ENCODE measurements at regions not wholly inside any gene's neighbourhood (a gene's known extent, or its start where the extent isn't known, plus 50 kb on each side); places are given as distances from the start of the nearest gene placed in this dataset.
"Not testable (repeated sequence)": the region's sequence is repeated elsewhere in the genome, so short reads cannot be mapped to it uniquely, and the experiment has no call there.

DNA sequence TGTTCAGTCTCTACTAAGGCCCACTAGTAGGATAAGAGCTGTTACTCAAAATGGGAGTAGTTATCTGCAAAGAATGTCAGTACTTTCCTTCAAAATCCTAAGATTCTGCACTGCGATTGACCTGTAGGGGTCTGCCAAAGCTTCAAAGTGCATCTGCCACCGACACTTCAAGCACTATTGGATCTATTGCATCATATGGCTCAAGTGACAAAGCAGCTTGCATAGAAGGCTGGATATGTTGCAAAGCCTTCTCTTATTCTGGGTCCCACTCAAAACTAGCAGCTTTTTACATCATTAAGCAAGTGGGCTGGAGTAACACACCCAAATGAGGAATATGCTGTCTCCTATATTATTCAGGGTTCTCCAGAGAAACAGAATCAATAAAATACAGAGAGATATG is 115.4 kb upstream of the EMCN start:
- no peak for DNase-seq (ENCODE audit: low read depth)

DNA sequence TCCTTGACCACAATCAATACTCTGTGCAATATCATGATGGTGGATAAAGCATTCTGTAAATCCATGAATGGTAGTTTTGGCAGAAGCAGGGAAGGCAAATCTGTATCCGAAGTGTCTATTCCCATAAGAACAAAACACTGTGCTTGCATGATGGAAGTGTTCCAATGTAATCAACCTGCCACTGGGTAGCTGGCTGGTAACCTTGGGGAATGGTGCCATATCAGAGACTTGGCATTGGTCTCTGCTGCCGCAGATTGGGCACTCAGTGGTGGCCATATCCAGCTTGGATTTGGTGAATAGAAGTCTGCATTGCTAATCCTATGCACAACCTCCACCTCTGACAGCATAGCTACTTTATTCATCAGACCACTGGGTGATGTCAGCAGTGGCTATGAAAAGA is 114.3 kb upstream of the EMCN start:
- DNase-seq (ENCODE audit: low read depth), result no peak

DNA sequence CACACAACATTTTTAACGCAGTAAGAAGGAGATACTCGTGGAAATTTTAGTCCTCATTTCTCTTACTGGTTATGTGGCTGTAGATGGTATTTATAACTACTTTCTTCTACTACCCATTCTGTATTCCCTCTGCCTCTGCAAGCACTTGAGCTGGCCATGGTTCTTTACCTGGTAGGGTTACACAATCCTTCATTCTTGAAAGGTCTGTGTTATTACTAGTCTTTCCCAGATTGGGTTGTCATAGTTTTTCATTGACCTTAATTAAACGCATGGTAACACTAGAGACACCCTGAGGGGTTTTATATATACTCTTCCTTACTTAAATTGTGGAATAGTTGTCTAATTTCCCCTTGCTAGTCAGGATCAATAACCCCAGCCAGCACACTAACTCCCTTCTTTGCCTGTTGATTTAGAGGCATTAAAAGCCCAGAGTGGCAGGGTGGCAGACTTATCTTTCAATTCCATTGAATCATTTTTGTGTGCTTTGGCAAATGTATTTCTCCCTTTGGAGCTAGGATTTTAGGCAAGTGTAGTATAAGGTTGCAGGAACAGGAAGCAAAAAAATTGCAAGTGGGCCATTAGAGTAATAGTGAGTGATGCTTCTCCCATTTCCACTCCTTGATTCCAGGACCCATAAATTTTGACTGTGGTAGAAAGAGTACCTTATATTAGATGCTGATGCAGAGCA is 113.6 kb upstream of the EMCN start:
- no peak for DNase-seq (ENCODE audit: low read depth)

DNA sequence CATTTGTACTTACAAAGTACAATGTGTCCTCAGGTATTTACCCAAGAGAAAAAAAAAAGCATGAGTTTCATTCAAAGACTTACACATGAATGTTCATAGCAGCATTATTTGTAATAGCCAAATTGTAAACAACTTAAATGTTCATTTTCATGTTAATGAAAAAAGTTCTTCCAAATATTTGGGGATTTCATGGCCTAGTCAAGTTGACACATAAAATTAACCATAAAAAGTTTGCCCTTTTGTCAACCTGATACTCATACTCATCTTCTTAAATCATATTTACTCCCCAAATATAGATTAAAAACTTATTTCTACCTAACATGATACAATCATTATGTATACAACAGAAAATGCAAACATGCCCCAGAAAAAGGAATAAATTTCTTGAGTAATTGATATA is 112.5 kb upstream of the EMCN start:
- DNase-seq (ENCODE audit: low read depth), result no peak

DNA sequence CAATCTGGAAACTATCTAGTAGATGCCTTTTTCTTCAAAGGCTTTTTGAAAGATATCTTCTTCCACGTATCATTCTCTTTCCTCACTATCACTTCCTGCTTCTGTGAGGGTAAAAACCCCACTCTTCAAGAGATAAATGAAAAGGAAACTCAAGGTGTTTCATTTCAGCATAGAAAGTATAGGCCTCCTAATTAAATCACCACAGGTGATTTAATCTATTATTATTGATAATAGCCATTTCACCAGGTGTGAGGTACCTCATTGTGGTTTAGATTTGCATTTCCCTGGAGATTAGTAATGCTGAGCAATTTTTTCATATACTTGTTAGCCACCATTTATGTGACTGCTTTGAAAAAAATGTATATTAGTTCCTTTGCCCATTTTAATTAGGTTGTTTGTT is 92.0 kb upstream of the EMCN start:
- no peak for DNase-seq (ENCODE audit: low read depth)

DNA sequence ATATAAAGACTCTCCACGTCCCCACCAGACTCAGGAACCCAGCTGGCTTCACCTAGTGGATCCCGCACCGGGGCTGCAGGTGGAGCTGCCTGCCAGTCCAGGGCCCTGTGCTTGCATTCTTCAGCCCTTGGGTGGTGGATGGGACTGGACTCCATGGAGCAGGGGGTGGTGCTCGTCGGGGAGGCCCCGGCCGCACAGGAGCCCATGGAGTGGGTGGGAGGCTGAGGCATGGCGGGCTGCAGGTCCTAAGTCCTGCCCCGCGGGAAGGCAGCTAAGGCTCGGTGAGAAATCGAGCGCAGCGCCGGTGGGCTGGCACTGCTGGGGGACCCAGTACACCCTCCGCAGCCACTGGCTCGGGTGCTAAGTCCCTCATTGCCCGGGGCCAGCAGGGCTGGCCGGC is 90.8 kb upstream of the EMCN start:
- DNase-seq (ENCODE audit: low read depth), result not testable (repeated sequence)

DNA sequence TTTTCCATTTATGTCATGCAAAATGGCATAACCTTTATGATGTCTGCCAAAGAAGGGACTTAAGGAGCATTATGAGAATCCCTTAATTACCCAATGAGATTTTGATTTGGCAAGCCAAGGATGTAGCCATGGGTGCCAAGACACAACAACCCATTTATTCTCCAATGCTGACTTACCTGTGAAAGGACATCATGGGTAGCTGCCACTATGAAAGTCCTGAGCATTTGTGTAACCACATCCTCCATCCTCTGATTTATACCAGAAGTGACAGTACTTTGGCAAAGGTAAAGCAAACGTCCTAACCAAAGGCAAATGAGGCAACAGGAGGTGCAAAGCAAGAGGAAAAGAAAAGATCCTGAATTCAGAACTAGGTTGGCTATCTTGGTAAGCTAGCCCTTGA is 87.3 kb upstream of the EMCN start:
- DNase-seq (ENCODE audit: low read depth), result no peak

DNA sequence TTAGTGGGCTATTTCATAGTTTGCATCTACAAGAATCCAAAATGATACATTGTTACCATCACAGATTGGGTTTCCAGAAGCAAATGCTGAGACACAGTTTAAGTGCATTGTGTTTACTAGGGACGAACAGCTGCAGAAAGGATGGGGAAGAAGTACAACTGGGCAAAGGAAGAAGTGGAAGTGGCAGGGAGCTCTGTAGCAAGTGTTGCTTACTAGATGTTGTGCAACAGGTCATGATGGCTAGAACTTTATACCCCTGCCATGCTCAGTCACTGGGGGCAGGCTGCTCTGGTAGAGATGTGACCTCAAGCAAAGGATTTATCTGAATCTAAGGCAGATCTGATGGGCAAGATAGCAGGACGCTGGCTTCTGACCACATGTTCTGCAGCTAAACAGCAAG is 76.1 kb upstream of the EMCN start:
- DNase-seq (ENCODE audit: low read depth), result no peak

DNA sequence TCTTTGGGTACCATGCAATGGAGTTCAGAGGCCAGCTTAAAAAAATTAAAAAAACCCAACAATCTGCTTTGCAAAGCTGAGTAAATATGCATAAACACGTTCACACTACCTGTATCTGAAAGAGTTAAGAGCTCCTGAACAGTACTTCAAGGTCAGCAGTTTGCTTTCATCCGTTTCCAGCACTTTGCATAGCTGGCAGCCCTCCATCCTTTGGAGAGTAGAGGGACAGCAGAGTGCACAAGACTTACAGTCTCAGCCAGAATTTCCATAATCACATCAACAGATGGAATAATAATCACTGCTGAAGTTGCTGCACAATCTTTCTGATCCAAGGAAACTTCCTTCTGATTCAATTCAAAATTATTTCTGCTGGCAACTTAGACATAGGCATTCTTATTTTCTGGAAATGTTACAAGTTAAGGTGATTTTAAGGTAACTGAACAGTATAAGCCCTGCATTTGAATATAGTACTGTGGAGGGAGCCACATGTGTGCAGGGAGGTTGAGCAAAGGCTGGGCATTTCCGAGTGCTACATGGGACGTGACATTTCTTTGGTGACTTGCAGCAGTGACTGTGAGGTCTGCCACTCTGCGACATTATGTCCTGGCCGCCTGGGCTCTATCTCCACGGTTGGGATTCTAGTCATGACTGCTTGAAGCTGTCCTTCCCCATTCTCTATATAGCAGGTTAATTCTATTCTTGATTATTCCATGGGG is 73.5 kb upstream of the EMCN start:
- no peak for DNase-seq (ENCODE audit: low read depth)

DNA sequence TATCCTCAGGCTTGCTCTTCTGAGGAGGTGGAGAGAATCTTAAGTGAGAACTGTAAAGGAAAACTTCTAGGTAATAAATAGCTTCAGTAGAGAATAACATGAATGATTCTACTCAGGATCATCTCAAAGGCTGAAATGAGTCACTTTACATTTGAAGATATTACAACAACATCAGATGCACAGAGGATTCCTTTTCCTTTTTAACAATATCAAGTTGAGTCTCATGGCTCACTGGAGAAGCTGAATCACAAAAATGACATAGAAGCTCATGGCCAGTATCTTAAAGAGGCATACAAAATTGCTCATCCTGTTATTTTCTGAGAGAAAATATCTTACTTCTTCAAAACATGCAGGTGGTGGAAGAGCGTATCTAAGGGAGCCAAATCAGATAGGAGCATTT is 72.5 kb upstream of the EMCN start:
- peak; percentile 2 for DNase-seq (ENCODE audit: low read depth)

DNA sequence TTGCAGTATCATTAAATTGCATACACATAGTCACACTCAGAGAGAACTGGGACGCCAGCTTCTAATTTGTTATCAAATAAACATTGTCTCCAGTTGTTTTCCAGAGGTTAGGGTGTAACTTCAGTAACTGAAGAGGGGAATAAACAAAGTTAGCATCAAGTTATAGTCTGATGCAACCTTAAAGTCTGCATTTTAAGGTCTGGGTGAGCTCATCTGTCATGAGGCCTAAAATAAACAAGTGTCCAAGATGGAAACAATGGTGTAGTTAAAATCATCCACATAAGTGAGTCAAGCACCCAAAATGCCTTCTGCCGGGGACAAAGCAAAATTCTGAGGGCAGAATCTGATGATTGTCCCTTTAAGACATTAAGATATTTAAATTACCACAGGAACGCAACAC is 70.3 kb upstream of the EMCN start:
- DNase-seq (ENCODE audit: low read depth), result peak; percentile 4

DNA sequence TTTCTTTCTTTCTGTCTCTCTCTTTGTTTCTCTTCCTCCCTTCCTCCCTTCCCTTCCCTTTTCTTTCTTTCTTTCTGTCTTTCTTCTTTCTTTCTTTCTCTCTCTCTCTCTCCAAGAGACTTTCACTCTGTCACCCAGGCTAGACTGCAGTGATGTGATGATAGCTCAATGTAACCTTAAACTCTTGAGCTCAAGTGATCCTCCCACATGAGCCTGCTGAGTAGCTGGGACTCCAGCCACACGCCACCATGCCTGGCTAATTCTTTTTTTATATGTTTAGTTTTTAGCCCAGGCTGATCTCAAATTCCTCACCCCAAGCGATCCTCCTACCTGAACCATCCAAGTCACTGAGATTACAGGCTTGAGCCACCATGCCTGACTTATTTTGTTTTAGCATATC is 64.3 kb upstream of the EMCN start:
- no peak for DNase-seq (ENCODE audit: low read depth)

DNA sequence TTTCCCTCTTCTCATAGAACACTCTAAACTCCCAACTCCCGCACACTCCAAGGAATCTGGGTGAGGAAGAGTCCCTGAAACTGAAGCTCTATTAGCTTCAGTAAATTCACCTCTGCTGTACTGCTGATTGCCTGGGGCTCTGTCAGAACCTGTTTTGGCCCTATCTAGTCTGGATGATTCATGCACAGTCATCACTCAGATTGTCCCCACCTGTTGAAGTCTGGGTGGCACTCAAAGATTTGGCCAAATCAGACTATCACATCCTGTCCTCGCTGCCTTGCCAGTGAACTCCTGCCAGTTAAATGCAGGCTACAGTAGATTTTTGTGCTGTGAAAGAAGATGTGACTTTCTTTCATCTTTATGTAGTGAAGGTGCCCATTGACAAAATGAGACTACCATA is 63.5 kb upstream of the EMCN start:
- no peak for DNase-seq (ENCODE audit: low read depth)

DNA sequence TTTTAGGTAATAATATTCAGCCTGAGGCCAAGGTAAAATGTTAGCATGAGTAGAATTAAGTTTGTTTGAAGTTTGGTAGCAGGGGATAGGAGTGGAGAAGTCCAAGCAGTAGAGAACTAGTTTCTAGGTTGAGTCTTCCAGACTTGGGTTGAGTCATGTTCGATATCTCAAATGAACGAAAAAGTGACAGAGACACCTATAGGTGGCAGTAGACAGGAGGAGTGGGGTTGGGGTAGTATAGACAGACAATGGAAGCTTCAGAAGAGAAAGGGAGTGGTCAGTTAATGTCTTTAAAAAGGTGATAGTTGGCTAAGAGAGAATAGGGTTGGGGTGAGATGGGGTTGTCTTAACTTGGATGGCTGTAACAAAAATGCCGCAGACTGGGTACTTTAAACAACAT is 58.7 kb upstream of the EMCN start:
- no peak for DNase-seq (ENCODE audit: low read depth)

DNA sequence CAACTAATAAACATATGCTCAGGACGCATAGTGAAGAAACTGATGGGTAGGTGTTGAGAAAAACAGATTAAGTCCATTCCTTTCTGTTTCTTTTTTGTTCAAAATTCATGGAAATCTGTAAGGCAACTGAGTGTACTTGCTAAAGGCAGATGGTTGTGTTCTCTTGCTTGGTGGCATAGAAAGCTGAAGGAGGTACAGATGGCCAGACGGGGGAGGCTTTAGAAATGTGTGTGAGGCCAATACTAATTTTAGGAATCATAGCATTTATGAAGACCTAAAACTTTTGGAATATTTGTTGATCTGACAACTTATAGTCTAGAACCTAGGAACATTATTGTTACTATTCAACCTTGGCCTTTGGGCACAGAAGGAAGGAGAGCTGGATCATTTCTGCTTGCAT is 56.8 kb upstream of the EMCN start:
- no peak for DNase-seq (ENCODE audit: low read depth)

DNA sequence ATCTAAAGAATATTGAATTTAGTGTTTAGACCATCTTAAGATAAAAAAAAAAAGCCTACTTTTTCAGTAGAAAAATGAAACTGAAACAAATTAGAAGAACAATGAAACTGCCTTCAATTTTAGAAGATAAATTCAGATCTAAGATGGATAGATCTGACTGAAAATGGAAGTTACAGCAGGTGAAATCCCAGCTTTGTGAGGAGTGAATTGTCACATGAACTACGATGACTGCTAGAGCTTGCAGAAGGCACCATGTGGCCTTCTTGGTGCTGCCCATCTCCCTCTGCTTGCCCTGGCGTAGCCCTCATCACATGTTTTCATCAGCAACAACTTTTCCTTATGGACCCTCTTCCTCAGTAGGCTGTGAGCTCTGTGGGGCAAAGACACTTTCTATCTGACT is 51.4 kb upstream of the EMCN start:
- DNase-seq (ENCODE audit: low read depth), result no peak
